Activated CD8-positive, alpha-beta memory T cell treated with anti-CD3 and anti-CD28 coated beads, Interleukin-2, amount 50 U/mL, for 48 hours (primary cell): ENCODE measurements at regions not wholly inside any gene's neighbourhood (a gene's known extent, or its start where the extent isn't known, plus 50 kb on each side); places are given as distances from the start of the nearest gene placed in this dataset.

Source experiments
- DNase-seq: peaks from one replicate; pipeline ENCODE4 v3.0.0-alpha.2; 2020

- DNase-seq, result no peak
These were observed 117.7 kb downstream of the GAS1 start for GRCh38 chr9:86829496-86830046.

- DNase-seq, result no peak
These were observed 118.7 kb downstream of the GAS1 start for GRCh38 chr9:86828631-86829030.

GRCh38 chr9:86827893-86828292 is 119.4 kb downstream of the GAS1 start:
- DNase-seq, result no peak

GRCh38 chr9:86825299-86825698 is 122.0 kb downstream of the GAS1 start:
- no peak for DNase-seq

GRCh38 chr9:86822006-86822801 is 125.1 kb downstream of the GAS1 start:
- no peak for DNase-seq

GRCh38 chr9:86821006-86821845 is 126.1 kb downstream of the GAS1 start:
- DNase-seq, result no peak

- DNase-seq, result no peak
These were observed 127.8 kb downstream of the GAS1 start for GRCh38 chr9:86819552-86819951.

- no peak for DNase-seq
These were observed 128.7 kb downstream of the GAS1 start for GRCh38 chr9:86818636-86819035.

GRCh38 chr9:86816868-86817267 is 130.4 kb downstream of the GAS1 start:
- DNase-seq, result no peak

GRCh38 chr9:86816366-86816765 is 130.9 kb downstream of the GAS1 start:
- no peak for DNase-seq

GRCh38 chr9:86812616-86813015 is 134.7 kb downstream of the GAS1 start:
- no peak for DNase-seq

- no peak for DNase-seq
These were observed 137.4 kb downstream of the GAS1 start for GRCh38 chr9:86809759-86810367.

- no peak for DNase-seq
These were observed 138.2 kb downstream of the GAS1 start for GRCh38 chr9:86809151-86809550.

- no peak for DNase-seq
These were observed 139.8 kb downstream of the GAS1 start for GRCh38 chr9:86807367-86807976.

GRCh38 chr9:86804011-86804410 is 143.3 kb downstream of the GAS1 start:
- no peak for DNase-seq

GRCh38 chr9:86802900-86803673 is 144.2 kb downstream of the GAS1 start:
- no peak for DNase-seq

- DNase-seq, result no peak
These were observed 146.1 kb downstream of the GAS1 start for GRCh38 chr9:86801246-86801645.

GRCh38 chr9:86800681-86801080 is 146.6 kb downstream of the GAS1 start:
- no peak for DNase-seq

- DNase-seq, result no peak
These were observed 148.3 kb downstream of the GAS1 start for GRCh38 chr9:86798966-86799365.

- DNase-seq, result no peak
These were observed 150.6 kb downstream of the GAS1 start for GRCh38 chr9:86796666-86797065.

- no peak for DNase-seq
These were observed 151.3 kb downstream of the GAS1 start for GRCh38 chr9:86795823-86796553.
